ENCODE measurements at regions not wholly inside any gene's neighbourhood (a gene's known extent, or its start where the extent isn't known, plus 50 kb on each side); places are given as distances from the start of the nearest gene placed in this dataset.

DNA sequence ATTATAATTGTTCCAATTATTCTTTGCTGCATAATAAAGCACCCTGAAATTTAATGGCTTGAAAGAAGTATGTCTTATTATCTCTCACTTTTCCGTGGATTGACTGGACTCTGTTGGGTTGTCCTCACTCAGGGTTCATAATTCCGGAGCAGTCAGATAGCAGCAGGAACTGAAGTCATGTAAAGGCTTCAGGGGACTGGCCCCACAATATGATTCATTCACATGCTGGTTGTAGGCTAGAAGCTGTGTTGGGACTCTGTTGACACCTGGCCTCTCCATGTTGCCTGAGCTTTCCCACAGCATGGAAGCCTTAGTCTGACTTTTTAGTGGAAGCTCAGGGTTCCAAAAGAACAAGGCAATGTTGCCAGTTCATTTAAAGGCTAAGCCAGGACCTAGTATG is 367.1 kb upstream of the ADGRL2 start:
- TF ChIP-seq, protein P1, sequence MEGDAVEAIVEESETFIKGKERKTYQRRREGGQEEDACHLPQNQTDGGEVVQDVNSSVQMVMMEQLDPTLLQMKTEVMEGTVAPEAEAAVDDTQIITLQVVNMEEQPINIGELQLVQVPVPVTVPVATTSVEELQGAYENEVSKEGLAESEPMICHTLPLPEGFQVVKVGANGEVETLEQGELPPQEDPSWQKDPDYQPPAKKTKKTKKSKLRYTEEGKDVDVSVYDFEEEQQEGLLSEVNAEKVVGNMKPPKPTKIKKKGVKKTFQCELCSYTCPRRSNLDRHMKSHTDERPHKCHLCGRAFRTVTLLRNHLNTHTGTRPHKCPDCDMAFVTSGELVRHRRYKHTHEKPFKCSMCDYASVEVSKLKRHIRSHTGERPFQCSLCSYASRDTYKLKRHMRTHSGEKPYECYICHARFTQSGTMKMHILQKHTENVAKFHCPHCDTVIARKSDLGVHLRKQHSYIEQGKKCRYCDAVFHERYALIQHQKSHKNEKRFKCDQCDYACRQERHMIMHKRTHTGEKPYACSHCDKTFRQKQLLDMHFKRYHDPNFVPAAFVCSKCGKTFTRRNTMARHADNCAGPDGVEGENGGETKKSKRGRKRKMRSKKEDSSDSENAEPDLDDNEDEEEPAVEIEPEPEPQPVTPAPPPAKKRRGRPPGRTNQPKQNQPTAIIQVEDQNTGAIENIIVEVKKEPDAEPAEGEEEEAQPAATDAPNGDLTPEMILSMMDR (IDR thresholded peaks at IDR 0.05; ENCODE audit: low read length), result no peak
- no peak for TF ChIP-seq EZH2phosphoT487 (IDR thresholded peaks at IDR 0.05; ENCODE audit: low read length)
- no peak for TF ChIP-seq EZH2 (optimal IDR thresholded peaks at IDR 0.05; ENCODE audit: low read depth, low read length)

Measured in MM.1S (cell line).